Keratinocyte (primary cell): ENCODE measurements at regions not wholly inside any gene's neighbourhood (a gene's known extent, or its start where the extent isn't known, plus 50 kb on each side); places are given as distances from the start of the nearest gene placed in this dataset.

Experiments
- DNase-seq: peaks from one replicate; pipeline ENCODE4 v3.0.0-alpha.2; 2011; ENCODE audit warnings: low read depth, missing footprints, low spot score
- FAIRE-seq: peaks from 2 replicates; lab custom pipeline; 2011; peaks lifted over from hg19 to GRCh38; lab: Jason Lieb, UNC
- H2AFZ ChIP-seq: 2 replicates; pipeline ENCODE4 v1.6.0; 2012; ENCODE audit warnings: low read length, control low read depth, inconsistent platforms; ENCODE audit not compliant: control insufficient read depth
- H3K27ac ChIP-seq: 2 replicates; pipeline ENCODE4 v1.5.1; 2011; ENCODE audit warnings: low read length; ENCODE audit not compliant: control insufficient read depth, insufficient read depth
- H3K27me3 ChIP-seq: 3 replicates; pipeline ENCODE4 v1.6.0; 2011; ENCODE audit warnings: low read length; ENCODE audit not compliant: control insufficient read depth, insufficient read depth; ENCODE audit errors: extremely low read depth
- H3K36me3 ChIP-seq, 2 experiments: 2 replicates in 1 of 2; 3 replicates in 1 of 2; pipeline ENCODE4 v1.5.1; 2011; ENCODE audit warnings: low read length in 2 of 2, mild to moderate bottlenecking in 1 of 2; ENCODE audit not compliant: control insufficient read depth in 2 of 2, insufficient read depth in 2 of 2; ENCODE audit errors: extremely low read depth in 1 of 2
- H3K4me1 ChIP-seq: 3 replicates; pipeline ENCODE4 v1.5.1; 2011; ENCODE audit warnings: low read length; ENCODE audit not compliant: control insufficient read depth, insufficient read depth; ENCODE audit errors: extremely low read depth
- H3K4me2 ChIP-seq: 3 replicates; pipeline ENCODE4 v1.6.0; 2011; ENCODE audit warnings: low read depth, low read length; ENCODE audit not compliant: control insufficient read depth, insufficient read depth; ENCODE audit errors: extremely low read depth
- H3K4me3 ChIP-seq, 3 experiments: fragments of 200-600 bp in 1 of 3; sonication (generic) in 1 of 3; 2 replicates in 2 of 3; 3 replicates in 1 of 3; pipeline ENCODE4 v1.5.1; 2011 to 2016; ENCODE audit warnings: low read length in 3 of 3, mild to moderate bottlenecking in 3 of 3, control low read depth in 2 of 3, inconsistent platforms in 1 of 3, low read depth in 1 of 3, mixed read lengths in 1 of 3, mixed run types in 1 of 3, moderate library complexity in 1 of 3; ENCODE audit not compliant: control insufficient read depth in 2 of 3, insufficient read depth in 2 of 3; ENCODE audit errors: extremely low read depth in 1 of 3
- H3K79me2 ChIP-seq: 2 replicates; pipeline ENCODE4 v1.6.0; 2012; ENCODE audit warnings: low read length; ENCODE audit not compliant: control insufficient read depth, insufficient read depth
- H3K9ac ChIP-seq: 3 replicates; pipeline ENCODE4 v1.6.0; 2011; ENCODE audit warnings: low read length; ENCODE audit not compliant: control insufficient read depth, insufficient read depth; ENCODE audit errors: extremely low read depth
- H3K9me1 ChIP-seq: 3 replicates; pipeline ENCODE4 v1.6.0; 2011; ENCODE audit warnings: low read length; ENCODE audit not compliant: control insufficient read depth, insufficient read depth; ENCODE audit errors: extremely low read depth
- H3K9me3 ChIP-seq: 2 replicates; pipeline ENCODE4 v1.5.1; 2012; ENCODE audit warnings: low read depth, low read length; ENCODE audit not compliant: control insufficient read depth
- H4K20me1 ChIP-seq: 3 replicates; pipeline ENCODE4 v1.6.0; 2011; ENCODE audit warnings: low read length; ENCODE audit not compliant: control insufficient read depth, insufficient read depth; ENCODE audit errors: extremely low read depth
- CTCF ChIP-seq, 3 experiments: IDR thresholded peaks in 1 of 3; conservative IDR thresholded peaks in 1 of 3; optimal IDR thresholded peaks in 1 of 3; 2 replicates in 2 of 3; 3 replicates in 1 of 3; pipeline versions ENCODE3 to v1.5.1; 2011; ENCODE audit warnings: low read length in 3 of 3, mild to moderate bottlenecking in 3 of 3, moderate library complexity in 2 of 3, control low read depth in 1 of 3, inconsistent platforms in 1 of 3; ENCODE audit not compliant: insufficient read depth in 2 of 3; ENCODE audit errors: extremely low read depth in 1 of 3
- EZH2 ChIP-seq: IDR thresholded peaks from one replicate; pipeline ENCODE4 v1.6.1; 2012; ENCODE audit warnings: inconsistent platforms, mild to moderate bottlenecking, low read length, moderate library complexity
- dilution Hi-C: fragments of 300-500 bp; cut with MboI; formaldehyde crosslinking; loops from one replicate; pipeline ENCODE4 v1.7.0; 2020; ENCODE audit warnings: low sequenced_read_pairs; ENCODE audit not compliant: extremely low pct_ligation_motif_present

GRCh38 chr20:22745194-22745500 is 160.8 kb upstream of the FOXA2 start:
- dilution Hi-C loops, result no loop called here
- Histone ChIP-seq H4K20me1 (no peaks in the 10 kb centered on the region), H3K4me2 (peak overlapping the region; percentile 56), H3K36me3 (no peaks in the 10 kb centered on the region), H3K79me2 (no peaks in the 10 kb centered on the region), H3K4me1 (peaks cover 26% of the 10 kb centered on the region), H3K9me3 (peaks cover 2% of the 10 kb centered on the region), H3K27me3 (no peaks in the 10 kb centered on the region), H3K4me3 (no peak overlapping the region), H3K27ac (peak overlapping the region; percentile 6), H3K9ac (no peak overlapping the region), H2AFZ (no peak overlapping the region), H3K9me1 (no peaks in the 10 kb centered on the region)
- DNase-seq (no peak), FAIRE-seq (no peak)
- TF ChIP-seq EZH2, result no peak
- TF ChIP-seq CTCF (optimal IDR thresholded peaks at IDR 0.05 in 1 of 3, IDR thresholded peaks at IDR 0.05 in 1 of 3, conservative IDR thresholded peaks at IDR 0.05 in 1 of 3; ENCODE audit: extremely low read depth in 1 of 3, insufficient read depth in 2 of 3, low read length in 3 of 3), result no peak

DNA sequence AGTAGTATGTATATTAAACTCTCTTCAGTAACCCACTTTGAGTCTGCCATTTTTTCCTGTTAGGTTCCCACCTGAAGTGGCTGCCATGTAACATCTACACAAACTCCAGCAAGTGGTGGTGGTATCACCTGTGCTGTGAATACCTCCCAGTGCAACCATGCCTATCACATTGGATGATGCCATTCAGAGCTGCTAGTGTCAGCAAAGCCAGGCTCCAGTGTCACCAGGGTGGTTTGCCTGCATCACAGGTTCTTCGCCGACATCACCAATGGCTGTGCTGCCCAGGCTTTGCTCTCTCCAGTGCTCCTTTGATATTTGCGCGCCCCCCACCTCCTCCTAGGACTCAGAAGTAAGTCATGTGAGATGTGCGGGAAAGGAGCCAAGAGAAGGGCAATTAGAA is 162.6 kb upstream of the FOXA2 start:
- FAIRE-seq (peak; percentile 39), DNase-seq (no peak)
- Histone ChIP-seq H3K9me1 (no peaks in the 10 kb centered on the region), H3K36me3 (no peaks in the 10 kb centered on the region), H3K9ac (no peak overlapping the region), H3K27me3 (no peaks in the 10 kb centered on the region), H3K9me3 (peaks cover 2% of the 10 kb centered on the region), H4K20me1 (no peaks in the 10 kb centered on the region), H3K27ac (no peak overlapping the region), H3K4me2 (no peak overlapping the region), H3K79me2 (no peaks in the 10 kb centered on the region), H3K4me1 (peaks cover 26% of the 10 kb centered on the region), H3K4me3 (no peak overlapping the region), H2AFZ (no peak overlapping the region)
- dilution Hi-C loops, result no loop called here
- TF ChIP-seq EZH2, result no peak
- TF ChIP-seq CTCF (optimal IDR thresholded peaks at IDR 0.05 in 1 of 3, IDR thresholded peaks at IDR 0.05 in 1 of 3, conservative IDR thresholded peaks at IDR 0.05 in 1 of 3; ENCODE audit: extremely low read depth in 1 of 3, insufficient read depth in 2 of 3, low read length in 3 of 3), result no peak
